Stimulated activated CD4-positive, alpha-beta T cell treated with anti-CD3 and anti-CD28 coated beads, TNF-alpha, amount 100 ng/mL, for 48 hours (primary cell): ENCODE measurements at regions not wholly inside any gene's neighbourhood (a gene's known extent, or its start where the extent isn't known, plus 50 kb on each side); places are given as distances from the start of the nearest gene placed in this dataset.

Experiments used
- DNase-seq, 3 donors: peaks; one replicate each; pipeline ENCODE4 v3.0.0-alpha.2; 2020; ENCODE audit warnings: low read depth in 3 of 3

DNA sequence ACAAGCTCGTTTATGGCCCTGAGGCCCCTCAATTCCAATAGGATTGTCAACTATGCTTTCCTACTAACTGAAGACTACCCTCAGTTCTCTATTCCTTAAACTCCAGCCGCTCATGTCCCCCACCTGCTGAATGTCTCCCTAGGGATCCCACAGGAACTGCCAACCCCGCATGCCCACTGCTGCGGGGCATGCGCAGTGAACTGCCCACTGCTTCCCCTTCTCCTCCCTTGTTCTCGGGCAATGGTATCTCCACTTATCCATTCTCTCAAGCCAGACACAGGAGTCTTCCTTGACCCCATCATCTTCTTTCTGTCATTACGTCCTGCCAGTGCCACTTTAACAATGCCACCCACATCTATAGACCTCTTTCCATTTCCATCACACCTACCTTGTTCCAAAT, 90.0 kb downstream of the FGF18 start:
- no peak for DNase-seq

DNA sequence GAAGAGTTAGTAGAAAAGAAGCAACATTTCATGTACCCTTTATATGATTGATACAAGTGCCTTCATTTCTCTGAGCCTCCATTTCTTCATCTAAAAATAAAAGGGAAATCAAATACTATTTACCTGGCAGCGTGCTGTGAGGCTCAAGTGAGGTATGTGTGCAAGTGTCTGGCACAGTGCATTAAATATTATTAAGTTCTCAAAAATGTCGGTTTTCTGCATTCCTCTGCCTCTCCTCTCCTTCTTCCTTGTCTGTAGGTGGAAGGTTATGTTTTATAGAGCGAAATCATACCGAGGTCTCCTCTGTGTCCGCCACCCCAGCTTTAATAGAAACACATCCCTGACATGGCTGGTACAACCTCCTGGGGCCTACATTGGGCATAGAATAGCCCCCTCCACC, 93.0 kb downstream of the FGF18 start:
- DNase-seq: no peak

DNA sequence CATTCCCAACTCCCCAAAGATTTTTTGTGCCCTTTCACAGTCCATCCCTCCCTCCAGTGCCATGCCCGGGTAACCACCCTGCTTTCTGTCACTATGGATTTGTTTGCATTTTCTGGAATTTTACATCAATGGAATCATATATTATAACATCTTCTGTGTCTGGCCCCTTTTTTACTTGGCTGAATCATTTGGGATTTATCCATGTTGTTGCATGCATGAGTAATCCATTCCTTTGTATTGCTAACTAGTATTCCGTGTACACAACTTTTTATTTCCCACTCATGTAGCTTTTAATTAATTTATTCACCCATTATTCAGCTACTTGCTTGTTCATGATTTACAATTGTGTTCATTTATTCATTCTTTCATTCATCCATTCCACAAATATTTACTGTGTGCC, 94.1 kb downstream of the FGF18 start:
- no peak for DNase-seq

DNA sequence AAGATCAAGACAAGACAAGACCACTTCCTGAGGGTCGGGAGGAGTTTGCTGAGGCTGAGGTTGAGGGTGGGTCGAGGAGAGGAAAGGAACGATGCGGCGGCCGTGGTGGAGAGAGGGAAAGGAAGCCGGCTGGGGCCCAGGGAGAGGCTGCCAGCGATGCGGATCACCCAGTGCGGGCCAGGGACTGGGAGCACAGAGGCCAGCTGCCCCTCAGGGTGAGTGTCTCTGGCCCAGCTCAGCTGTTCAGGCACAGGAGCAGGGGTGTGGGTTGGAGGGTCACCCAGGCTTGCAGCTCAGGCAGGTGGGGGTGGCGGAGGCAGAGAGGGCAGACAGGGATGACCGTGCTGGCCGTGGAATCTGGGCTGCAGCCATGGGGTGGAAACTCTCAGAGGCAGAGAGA, 99.5 kb downstream of the FGF18 start:
- DNase-seq: no peak

DNA sequence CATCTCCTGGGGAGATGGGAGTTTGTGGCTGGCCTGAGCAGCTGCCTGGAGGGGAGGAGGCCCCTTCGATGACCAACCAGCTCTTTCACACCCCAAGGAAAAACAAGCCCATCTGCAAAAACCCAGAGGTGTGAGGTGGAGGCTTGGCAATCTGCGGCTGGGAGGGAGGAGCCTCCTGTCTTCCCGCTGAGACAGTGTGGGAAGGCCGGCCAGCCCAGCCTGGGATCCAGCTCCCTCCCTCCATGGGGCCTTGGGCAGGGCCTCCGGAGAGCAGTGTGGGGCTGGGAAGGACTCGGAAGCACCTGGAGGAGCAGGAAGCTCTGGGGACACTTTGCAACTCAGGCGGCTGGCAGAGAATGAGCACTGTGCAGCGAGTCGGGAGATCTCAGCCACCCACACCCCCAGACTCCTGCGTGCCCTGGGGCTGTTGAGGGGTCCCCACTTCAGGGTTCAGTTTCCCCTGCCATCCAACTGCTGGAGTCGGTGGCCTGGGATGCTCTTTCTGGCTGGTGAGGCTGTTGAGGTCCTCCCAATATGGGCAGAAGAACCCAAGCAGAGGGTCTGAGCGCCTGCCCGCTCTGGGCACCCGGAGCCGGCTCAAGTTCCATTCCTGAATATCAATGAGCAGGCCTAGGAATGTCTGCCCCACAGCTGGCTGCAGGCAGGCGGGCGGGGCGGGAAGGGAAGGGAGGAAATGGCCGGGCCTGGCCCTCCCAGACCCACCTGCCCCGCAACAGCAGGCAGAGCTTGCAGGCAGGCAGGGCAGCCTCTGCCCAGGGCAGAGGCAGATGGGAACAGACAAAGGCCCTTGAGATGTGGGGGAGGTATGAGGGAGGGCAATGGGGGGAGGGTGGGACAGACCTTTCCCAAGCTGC, 101.1 kb downstream of the FGF18 start:
- DNase-seq: no peak

DNA sequence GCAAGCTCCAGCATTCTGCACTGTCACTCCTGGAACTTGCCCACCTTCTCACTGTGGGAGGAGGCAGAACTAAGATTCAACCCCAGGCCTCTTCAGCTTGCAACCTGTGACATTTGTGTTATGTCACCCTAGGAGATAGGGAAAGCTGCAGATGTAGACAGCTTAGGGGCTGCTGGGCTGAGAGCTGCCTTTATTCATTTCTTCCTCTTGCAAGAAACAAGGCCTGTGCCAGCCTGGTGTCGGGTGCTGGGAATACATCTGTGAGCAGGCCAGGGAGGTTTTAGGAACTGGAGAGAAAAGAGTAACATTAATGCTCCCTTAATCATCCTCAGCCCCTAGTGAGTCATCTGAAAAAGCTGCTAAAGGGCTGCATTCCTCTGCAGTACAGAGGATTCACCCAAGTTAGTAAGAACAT, 101.8 kb downstream of the FGF18 start:
- no peak for DNase-seq

DNA sequence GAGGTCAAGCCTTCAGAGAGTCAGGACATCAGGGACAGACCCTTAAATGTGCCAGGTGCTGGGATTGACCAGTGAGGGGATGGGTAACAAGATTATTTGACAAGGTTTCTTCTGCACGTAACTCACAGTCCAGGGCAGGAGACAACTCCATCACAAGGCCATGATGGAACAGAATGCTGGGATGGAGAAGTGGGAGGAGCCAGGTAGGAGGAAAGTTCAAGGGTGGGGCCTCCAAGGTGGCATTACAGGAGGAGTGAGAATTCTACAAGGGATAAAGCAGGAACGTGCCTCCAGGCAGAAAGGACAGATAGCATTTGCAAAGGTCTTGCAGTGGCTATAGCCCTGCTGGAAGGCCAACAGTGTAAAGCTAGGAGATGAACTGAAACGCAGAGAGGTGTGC, 102.2 kb downstream of the FGF18 start:
- DNase-seq: no peak

DNA sequence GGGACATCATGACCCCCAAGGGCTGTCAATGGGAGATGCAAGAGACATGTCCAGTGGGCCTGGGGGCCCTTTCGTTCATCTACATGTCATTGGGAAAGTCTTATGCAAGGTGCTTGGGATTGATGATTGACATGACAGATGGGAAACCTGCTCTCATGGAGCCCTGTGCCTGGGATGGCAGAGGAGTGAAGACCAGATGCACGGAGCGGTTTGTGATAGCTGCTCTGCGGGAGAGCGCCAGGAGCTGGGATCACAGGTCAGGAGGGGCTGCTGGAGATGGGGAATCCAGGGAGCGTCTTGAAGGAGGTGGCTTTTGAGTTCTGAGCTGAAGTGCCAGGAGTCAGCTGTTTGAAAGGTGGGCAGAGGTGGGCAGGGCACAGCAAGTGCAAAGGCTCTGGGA, 104.3 kb downstream of the FGF18 start:
- no peak for DNase-seq

DNA sequence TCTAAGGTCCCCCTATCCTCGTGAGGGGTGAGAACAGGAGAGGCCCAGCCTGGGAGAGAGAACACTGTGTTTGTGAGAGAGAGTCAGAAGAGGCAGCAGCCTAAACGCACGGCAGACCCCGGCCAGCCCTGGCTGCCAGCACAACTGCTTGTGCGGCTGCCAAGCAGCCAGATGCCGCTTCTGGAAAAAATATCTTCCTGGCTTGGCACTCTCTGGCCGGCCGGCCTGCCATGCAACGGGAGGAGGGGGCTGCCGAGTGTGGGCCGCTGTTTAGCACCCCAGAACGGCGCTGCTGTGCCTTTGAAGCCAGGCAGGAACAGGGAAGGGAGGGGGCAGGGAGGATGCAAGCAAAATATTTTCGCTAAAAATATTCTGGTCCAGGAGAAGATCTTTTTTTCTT, 105.0 kb downstream of the FGF18 start:
- DNase-seq: no peak

DNA sequence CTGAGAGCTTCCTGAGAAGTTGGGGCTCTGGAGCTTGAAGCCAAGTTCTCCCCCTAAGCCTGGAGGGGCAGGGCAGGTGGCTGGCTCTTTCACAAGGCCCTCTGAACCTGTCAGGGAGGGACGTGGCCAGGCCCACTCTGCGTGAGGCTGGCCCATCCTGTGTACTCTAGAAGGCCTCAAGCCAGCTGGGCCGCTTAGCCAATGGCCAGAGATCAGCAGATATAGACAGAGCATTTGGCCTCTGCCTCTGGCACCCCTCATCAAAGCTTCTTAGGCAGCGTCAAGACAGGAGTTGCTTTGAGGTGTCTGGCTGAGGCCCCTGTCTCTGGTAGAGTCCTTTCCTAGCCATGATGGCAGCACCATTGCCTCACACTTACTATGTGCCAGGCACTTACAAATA, 105.6 kb downstream of the FGF18 start:
- DNase-seq: no peak

DNA sequence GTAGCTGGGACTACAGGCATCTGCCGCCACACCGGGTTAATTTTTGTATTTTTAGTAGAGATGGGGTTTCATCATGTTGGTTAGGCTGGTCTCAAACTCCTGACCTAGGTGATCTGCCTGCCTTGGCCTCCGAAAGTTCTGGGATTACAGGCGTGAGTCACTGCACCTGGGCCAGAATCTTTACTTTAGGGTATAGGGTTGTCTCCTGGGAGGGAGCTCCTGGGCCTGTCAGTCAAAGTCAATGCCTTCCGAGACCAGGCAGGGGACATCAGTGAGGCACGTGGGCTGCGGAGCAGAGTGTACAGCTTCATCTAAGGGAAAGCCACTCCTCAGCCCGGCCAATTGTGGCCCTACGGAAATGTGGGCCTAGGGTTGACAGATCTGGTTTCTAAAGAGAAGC, 108.6 kb downstream of the FGF18 start:
- no peak for DNase-seq

DNA sequence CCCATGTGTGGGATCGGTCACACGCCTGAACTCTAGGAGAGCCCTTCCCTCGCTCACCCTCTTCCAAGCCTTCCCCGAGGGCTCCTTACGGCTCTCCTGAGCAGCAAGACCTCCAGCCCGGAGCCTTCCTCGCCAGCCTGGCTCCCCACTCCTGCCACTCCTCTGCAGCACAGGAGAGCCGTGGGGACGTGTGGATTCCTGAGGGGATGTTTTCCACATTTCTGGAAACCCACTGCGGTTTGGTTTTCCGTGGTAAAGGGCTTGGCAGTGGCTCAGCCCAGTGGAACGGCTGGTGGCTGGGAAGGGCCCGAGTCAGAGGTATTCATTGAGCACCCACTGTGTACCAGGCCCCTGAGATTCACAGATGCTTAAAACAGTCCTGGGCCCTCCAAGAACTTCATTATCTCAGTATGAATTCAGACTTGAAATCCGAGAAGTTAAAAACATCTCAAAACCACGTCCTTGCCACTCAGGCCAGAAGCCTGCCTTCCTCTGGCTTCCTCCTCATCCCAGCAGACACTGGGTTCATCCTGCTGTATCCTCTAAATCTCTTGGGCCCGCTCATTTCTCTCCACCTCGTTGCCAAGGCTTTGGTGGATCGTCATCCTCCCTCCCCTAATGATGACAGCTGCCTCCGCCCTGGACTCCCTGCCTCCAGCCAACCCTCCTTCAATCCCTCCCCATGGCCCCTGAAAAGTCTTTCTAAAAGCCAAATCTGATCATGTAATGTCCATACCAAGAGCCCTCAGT, 109.6 kb downstream of the FGF18 start:
- DNase-seq: no peak

DNA sequence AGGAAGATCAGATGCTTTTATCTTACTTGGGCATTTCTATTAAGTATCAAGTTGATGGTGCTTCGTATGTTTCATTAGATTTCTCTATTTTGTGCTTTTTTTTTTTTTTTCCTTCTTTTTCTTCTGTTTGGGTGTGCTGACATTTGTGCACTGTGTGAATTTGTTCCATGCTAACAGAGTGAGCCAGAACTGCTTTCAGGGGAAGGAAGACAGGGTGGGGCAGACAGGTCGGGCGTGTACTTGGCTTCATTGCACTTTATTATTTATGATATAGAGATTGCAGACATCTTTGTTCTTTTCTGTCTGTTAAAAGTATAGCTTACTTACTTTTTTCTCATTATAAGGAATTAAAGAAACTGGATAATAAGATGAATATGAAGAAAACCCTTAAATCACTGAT, 112.2 kb downstream of the FGF18 start:
- no peak for DNase-seq

DNA sequence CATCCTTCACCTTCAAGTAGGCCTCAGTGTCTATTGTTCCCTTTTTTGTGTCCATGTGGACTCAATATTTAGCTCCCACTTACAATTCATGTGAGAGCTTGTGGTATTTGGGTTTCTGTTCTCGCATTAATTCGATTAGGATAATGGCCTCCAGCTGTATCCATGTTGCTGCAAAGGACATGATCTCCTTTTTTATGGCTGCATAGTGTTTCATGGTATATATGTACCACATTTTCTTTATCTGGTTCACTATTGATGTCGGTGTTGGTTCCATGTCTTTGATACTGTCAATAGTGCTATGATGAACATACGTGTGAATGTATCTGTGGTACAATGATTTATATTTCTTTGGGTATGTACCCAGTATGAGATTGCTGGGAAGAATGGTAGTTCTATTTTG, 113.7 kb downstream of the FGF18 start:
- no peak for DNase-seq

DNA sequence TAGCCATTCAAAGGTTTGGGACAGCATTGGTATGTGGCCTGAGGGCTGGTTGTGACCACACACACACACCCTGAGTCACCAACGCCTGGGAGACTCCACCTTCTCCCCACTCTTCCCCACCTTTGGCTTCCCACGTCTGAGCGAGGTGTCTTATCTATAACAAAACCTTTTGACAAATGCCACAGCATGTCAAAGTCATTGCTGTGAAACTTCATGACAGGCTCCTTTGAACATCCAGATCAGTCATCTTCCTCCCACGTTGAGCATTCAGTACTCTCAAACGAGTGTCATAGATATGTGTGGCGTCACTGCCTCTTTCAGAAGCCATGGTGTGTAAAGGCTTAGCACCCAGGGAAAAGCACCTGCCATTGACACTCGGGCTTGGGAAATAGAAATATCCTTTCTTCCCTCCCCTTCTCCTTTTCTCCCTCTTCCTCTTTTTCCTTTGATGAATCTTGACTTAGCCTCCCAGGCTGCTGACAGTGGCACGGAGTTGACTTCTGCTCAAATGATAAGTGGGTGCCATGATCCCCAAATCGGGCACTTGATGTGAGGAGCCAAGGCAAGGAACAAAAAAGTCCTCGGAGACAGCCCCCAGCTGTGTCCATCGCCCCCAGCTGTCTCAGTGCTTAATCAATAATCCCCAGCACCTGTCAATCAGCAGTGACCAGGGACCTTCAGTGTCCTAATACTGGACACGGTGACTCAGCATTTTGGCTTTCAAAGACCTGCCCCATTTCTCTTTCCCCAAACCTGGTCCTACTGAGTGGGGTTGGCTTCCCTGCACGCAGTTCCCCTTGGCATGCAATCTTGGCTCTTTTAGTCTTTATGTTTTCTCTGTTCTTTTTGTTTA, 114.8 kb downstream of the FGF18 start:
- DNase-seq: peak in 2 of 3 donors; percentile 2 to 21

DNA sequence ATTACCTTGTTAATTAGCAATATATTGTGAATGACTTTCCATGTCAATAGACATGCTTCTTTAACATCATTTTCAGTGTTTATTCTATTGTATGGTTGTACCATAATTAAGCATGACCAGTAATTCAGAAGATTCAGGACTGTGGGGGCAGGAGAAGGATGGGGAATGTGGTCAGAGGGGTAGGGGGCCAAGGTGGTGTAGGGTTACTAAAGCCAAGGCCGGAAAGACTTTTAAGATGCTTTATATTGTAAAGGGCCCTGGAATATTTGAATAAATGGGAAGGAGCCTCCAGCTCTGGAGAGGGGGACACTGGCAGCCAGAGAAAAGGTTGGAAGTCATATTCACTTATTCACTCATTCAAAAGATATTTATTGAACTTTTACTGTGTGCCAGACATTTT, 115.7 kb downstream of the FGF18 start:
- no peak for DNase-seq

DNA sequence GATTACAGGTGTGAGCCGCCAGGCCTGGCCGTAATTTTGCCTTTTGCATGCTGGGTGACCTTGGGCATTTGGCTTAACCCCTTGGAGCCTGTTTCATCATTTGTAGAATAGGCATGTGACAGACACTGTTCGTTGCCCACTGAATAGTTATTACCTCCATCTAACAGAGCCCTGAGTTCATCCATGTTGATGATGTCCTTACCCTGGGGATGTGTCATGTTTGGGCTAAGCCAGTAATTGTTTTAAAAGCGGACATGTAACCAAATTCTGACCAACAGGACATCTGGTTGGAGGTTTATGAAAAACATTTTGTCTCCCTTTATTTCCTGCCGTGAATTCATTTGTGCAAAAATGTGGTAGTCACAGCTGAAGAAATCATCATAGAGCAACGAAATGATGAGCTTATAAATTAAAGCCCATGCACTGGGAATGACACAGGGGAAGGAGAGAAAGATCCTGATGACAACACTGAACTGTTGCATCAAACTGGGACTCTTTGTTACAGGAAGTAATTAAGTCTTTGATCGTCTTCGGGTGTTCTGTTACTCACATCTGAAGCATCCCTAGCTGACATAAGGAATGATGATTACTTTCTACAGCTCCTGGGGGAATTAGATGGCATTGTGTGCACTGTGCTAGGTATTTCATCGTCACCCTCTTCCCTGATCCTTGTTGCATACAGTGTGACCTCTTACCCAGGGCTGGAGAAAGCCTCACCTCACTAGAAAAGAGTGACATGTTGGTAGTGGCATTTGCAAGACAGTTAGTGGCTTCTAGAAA, 117.8 kb downstream of the FGF18 start:
- no peak for DNase-seq

DNA sequence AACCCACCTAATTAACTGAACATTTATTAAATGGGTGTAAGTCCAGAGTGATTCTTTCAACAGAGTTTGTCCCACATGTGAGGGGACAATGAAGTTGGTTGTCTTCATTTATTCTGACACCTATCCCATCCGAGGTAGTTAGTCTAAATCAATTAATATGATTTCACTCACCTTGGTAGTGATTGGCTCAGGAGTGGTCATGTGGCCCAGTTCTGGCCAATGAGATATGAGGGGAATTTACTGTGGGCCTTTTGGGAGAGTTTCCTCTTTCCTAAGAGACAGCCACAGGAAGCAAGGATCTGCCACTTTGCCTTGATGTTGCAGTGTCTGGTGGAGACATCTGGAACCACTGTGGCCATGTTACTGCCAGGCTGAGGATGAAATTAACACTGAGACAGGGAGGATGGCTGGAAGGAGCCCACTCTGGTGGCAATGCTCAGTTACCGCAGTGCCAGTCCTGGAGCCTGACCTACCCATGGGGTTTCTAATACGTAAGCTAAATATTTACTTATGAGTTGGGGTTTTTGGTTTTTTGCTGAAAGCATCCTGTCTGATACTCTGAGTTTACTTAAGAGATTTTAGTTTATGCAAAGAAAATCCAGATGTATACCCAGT, 118.6 kb downstream of the FGF18 start:
- no peak for DNase-seq

DNA sequence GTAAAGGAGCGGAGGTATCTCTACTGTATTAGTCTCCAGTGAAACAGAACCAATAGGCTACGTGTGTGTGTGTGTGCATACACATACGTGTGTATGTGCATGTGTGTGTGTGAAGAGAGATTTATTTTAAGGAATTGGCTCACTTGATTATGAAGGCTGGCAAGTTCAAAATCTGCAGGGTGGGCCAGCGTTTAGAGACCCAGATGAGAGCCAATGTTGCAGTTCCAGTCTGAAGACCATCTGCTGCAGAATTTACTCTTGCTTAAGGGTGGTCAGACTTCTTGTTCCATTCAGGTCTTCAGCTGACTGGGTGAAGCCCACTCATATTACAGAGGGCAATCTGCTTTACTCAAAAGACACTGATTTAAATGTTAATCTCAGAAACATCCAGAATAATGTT, 119.2 kb downstream of the FGF18 start:
- no peak for DNase-seq

DNA sequence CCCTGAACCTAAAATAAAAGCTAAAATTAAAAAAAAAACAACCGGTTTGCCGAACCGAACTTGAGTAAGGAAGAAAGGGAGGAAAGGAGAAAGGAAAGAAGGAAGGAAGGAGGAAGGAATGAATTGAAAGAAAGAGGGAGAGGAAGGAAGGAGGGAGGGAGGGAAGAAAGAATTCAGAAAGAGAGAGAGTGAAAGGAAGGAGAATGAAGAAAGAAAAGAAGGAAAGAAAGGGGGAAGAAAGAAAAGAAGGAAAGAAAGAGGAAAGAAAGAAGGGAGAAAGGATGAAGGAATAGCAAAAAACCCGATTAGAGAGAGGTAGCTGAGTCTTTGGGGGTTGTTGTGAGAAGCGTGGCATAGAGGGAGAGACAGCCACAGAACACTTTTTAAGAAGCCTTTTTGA, 121.4 kb downstream of the FGF18 start:
- DNase-seq: no peak

DNA sequence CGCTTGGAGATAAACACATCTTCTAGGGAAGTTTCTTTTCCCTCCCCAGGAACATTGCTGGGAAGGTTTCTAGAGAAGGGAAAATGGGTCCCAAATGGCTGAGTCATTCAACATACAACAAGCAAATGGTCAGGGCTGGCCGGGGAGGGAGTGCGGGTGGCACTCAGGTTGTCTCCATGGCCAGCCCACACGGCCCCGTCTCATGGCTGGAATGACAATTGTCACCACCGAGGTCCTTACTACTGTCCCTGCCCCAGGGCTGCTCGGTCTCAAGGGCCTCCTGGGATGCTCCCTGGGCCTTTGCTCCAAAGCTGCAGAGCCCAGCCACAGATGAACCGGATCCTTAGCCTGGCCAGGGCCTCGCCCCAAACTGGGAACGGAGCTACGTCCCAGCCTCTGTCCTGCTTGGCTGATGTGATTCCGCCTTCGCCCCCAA, 121.9 kb downstream of the FGF18 start:
- DNase-seq: no peak
